GM19438 (cell line): ENCODE measurements at regions not wholly inside any gene's neighbourhood (a gene's known extent, or its start where the extent isn't known, plus 50 kb on each side); places are given as distances from the start of the nearest gene placed in this dataset.

Experiments
- ATAC-seq: cut with Tn5 transposase; IDR thresholded peaks from one replicate; pipeline ENCODE4 v1.9.1; 2021; ENCODE audit warnings: low read depth; ENCODE audit not compliant: unreplicated experiment

DNA sequence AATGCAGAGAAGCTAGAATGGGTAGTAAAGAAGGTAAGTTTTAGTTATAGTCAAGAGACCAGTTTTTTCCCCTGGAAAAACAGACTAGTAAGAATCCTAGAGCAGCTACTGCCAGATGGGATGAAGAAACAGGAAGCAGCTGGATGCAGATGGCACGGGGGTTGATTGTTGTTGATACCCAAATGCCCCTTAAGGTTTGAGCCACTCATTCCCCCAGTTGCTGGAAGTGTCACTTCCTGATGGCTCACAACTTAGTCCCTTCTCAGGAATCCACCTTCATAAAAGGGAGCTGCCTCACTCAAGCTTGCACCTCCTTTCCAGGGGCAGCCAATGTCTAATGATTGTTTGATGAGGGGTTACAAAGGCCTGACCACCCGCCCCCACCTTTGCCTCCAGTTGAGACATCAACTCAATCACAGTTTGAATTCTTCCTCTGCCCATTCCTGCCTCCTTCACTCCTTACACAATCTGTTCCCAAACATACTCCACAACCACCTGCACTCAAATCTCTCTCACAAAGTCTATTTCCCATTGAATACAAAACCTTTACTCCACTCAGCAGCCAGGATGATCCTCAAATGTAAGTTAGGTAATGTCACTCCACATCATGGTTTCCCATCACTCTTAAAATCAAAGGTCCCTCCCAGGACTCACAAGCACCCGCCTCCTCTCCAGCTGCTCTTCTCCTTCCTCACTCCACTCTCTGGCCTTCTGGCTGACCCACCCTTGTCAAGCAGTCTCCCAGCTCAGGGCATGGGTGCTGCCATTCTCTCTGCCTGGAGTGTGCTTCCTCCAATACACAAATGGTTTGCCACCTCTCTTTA is 450.1 kb upstream of the THBS1 start:
- no peak for ATAC-seq

- no peak for ATAC-seq
These were observed 449.3 kb upstream of the THBS1 start for GRCh38 chr15:39131609-39132008.

DNA sequence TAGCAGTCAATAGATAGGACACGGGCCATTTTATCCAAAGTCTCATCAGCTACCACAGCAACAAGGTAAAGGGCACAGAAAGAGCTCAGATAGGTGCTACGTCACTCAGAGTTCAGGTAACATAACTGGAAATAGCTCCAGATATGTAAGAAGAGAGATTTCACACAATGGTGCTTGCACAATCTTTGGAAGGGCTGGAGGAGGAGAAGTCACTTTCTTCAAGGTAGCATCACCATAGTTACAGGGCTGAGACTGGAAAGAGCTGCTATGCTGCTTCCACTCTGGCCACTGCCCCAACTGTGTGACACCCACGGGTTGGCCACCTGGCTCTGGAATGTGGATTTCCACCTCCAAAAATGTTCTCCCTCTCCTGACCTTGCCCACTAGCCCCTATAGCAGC is 448.8 kb upstream of the THBS1 start:
- ATAC-seq = no peak

DNA sequence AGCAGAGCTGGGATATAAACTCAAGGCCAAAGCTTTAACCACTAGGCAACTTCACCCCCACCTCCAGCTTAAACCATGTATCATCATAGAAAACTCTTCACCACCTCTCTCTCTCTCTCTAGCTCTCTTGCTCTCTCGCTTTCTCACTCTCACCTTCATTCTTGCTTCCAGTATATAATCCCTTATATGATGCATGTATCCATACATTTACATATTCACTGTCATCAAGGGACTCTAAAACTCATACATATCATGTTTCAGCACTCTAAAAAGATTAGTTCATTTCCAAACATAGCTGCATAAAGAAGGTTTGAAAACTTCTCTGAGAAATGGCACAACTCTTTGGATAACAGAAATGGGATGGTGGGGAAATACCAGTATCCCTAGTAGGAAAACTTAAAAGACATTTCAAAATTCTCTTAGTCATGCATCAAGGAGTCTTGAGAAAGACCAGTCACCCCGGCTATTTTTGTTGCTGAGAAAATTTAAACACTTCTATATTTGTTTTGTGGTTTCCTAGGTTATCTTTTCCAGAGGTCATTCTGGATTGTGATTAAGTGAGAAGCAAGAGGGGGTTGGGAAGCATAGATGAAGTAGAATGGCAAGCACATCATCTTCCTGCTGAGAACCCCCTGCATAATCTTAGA is 447.8 kb upstream of the THBS1 start:
- ATAC-seq = no peak

GRCh38 chr15:39134282-39134681 is 446.6 kb upstream of the THBS1 start:
- ATAC-seq = no peak

- no peak for ATAC-seq
These were observed 444.9 kb upstream of the THBS1 start for GRCh38 chr15:39135989-39136388.

DNA sequence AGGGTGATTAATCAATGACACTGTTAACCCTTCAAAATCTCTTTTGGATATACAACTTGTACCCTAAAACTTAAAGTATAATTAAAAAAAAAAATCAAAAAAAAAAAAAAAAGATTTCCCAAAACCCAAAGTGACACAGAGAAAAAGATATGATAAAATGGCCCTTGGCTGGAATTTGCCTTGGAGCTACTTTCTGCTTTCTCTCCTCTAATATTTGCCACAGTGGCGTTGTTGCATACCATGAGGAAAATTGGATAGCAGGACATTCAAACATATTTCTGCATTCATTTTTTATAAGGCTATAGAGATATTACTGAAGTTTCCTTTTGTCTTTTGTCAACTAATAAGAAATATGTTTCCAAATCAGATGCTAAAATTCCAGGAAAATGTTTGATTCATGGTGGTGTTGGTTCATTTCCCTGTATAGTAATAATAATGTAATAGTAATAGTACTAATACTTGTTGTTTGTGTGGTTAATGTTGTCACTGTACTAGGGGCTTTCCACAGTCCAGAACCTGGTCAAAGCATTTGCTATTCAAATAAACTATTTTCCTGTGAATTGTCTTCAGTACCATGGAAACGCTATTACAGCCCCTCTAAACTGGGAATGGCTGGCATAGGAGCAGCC is 441.3 kb upstream of the THBS1 start:
- no peak for ATAC-seq

GRCh38 chr15:39140060-39140604 is 440.7 kb upstream of the THBS1 start:
- ATAC-seq = no peak

- ATAC-seq = no peak
These were observed 438.4 kb upstream of the THBS1 start for GRCh38 chr15:39142500-39142899.

- ATAC-seq = no peak
These were observed 437.4 kb upstream of the THBS1 start for GRCh38 chr15:39143479-39143878.

DNA sequence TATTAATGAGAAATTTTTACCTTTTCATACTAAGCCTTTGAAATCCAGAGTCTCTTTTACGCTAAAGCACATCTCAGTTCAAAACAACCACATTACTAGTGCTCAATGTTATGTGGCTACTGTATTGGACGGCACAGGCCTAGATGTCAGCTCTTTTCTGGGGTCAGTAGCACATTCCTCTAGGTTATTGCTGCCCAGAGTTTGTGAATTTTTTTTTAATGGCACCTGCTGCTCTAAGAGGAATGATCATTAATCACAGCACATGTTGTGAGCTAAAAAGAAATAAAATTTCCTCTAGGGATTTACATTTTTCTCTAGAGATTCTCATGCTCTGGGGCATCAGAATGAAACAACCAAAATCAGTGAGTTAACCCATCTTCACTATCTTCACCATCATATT is 436.8 kb upstream of the THBS1 start:
- no peak for ATAC-seq

- ATAC-seq = no peak
These were observed 436.0 kb upstream of the THBS1 start for GRCh38 chr15:39144613-39145499.

GRCh38 chr15:39145854-39146625 is 434.8 kb upstream of the THBS1 start:
- no peak for ATAC-seq

- no peak for ATAC-seq
These were observed 431.2 kb upstream of the THBS1 start for GRCh38 chr15:39149636-39150150.

DNA sequence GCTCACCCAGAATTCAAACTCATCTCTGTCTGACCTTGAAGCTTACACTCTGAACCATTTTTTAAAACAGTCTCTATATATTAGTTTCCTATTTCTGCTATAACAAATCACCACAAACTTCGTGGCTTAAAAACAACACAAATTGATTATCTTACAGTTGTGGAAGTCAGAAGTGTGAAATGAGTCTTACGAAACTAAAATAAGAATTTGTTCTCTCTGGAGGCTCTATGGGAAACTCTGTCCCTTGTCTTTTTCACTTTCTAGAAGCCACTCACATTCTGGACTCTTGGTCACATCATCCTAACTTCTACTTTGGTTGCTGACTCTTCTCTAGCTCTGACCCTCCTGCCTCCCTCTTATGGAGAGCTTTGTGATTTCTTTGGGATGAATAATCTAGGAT is 429.3 kb upstream of the THBS1 start:
- no peak for ATAC-seq

DNA sequence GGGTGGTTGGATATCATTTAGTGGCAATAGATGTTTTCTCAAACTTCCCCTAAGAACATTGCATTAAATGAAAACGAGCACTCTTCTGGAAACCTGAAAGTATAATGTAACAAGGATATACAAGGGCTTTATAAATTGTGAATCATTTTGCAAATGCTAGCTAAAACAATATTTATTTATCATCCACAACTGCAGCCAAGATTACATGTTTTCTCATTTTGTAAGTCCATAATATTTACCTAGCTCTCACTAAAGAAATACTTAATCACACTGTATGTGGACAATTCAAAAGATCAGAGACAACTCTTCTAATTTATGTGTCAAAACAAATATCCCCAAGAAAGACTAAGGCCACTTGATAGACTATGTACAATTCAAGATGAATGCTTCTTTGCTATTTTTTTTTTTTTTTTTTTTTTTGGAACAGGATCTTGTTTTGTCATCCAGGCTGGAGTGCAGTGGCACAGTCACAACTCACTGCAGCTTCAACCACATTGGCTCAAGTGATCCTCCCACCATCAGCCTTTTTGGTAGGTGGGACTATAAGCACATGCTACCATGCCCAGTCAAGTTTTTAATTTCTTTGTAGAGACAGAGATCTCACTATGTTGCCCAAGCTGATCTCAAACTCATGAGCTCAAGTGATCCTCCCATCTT is 427.7 kb upstream of the THBS1 start:
- ATAC-seq = no peak

- ATAC-seq = no peak
These were observed 427.2 kb upstream of the THBS1 start for GRCh38 chr15:39153716-39154115.

DNA sequence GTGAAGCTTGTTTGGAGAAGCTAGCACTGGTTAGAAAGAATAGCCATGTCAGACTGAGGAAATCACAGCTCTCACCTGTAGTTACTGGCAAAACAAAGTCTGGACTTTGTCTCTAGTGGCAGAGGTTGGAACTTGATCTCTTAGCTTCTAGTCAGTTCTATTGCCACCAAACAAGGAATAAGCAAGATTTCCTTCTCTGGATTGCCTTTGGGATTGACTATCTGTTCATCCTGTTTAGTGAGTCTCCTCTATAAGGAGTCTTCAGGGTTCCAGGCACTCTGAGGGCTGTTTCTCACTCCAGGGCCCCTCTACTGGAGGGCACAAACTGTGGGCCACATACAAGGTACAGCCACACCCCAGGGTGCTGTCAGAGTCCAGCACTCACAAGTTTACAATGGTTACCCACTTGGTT is 426.6 kb upstream of the THBS1 start:
- no peak for ATAC-seq

- no peak for ATAC-seq
These were observed 426.1 kb upstream of the THBS1 start for GRCh38 chr15:39154776-39155175.
